IMR-90 (cell line): ENCODE measurements at regions not wholly inside any gene's neighbourhood (a gene's known extent, or its start where the extent isn't known, plus 50 kb on each side); places are given as distances from the start of the nearest gene placed in this dataset.

Experiments used
- ATAC-seq: fragments of 200-7000 bp; cut with Tn5 transposase; 2 replicates; pipeline ENCODE4 v1.9.1; 2020; ENCODE audit warnings: low read depth, mild to moderate bottlenecking, moderate library complexity
- BruUV-seq: library from RNA; stranded (reverse); fragments of 400-500 nt; replicated peaks from 2 replicates; lab custom pipeline; 2021; lab: Mats Ljungman, UMichigan
- CTCF ChIA-PET: fragments of 300-600 bp; formaldehyde crosslinking; extraction: SDS; loops from one replicate; lab custom pipeline; 2021; ENCODE audit warnings: antibody characterized with exemption; lab: Yijun Ruan, JAX
- POLR2A ChIA-PET: fragments of 300-600 bp; sonication (Branson Sonifier 250); formaldehyde crosslinking; loops from one replicate; lab custom pipeline; 2022; ENCODE audit warnings: antibody characterized with exemption; ENCODE audit not compliant: unreplicated experiment; lab: Charles Lee
- DNase-seq: peaks from one replicate; pipeline ENCODE4 v3.0.0; 2013
- H2AFZ ChIP-seq: replicated peaks from 2 replicates; pipeline ENCODE3; 2013; ENCODE audit warnings: low read length, mild to moderate bottlenecking; ENCODE audit not compliant: poor library complexity
- H2AK5ac ChIP-seq: 2 replicates; pipeline ENCODE4 v1.6.1; 2013; ENCODE audit warnings: low read depth, low read length, inconsistent platforms
- H2AK9ac ChIP-seq: replicated peaks from 2 replicates; pipeline ENCODE3; 2013; ENCODE audit warnings: mild to moderate bottlenecking, low read depth, low read length, moderate library complexity; ENCODE audit not compliant: poor library complexity
- H2BK120ac ChIP-seq: 2 replicates; pipeline ENCODE4 v1.6.1; 2013; ENCODE audit warnings: low read depth, low read length, inconsistent platforms
- H2BK15ac ChIP-seq: 3 replicates; pipeline ENCODE4 v1.6.1; 2013; ENCODE audit warnings: low read depth, low read length, inconsistent platforms
- H2BK20ac ChIP-seq: 2 replicates; pipeline ENCODE4 v1.6.1; 2013; ENCODE audit warnings: low read depth, mild to moderate bottlenecking, inconsistent platforms, low read length, moderate library complexity
- H2BK5ac ChIP-seq: 2 replicates; pipeline ENCODE4 v1.6.1; 2013; ENCODE audit warnings: mild to moderate bottlenecking, low read depth, low read length, inconsistent platforms; ENCODE audit not compliant: poor library complexity, severe bottlenecking
- H3K14ac ChIP-seq: replicated peaks from 2 replicates; pipeline ENCODE4 v1.6.1; 2013; ENCODE audit warnings: low read depth, low read length, inconsistent platforms
- H3K18ac ChIP-seq: 2 replicates; pipeline ENCODE4 v1.6.1; 2013; ENCODE audit warnings: low read depth, low read length, control low read depth
- H3K23ac ChIP-seq: 2 replicates; pipeline ENCODE4 v1.6.1; 2013; ENCODE audit warnings: low read depth, low read length, inconsistent platforms
- H3K27ac ChIP-seq: 2 replicates; pipeline ENCODE4 v1.5.1; 2013; ENCODE audit warnings: mild to moderate bottlenecking, control low read depth, low read length; ENCODE audit not compliant: insufficient read depth
- H3K27me3 ChIP-seq: 2 replicates; pipeline ENCODE4 v1.6.1; 2013; ENCODE audit warnings: low read length; ENCODE audit not compliant: control insufficient read depth, insufficient read depth
- H3K36me3 ChIP-seq: 2 replicates; pipeline ENCODE4 v1.6.1; 2013; ENCODE audit warnings: low read length, mixed read lengths; ENCODE audit not compliant: control insufficient read depth, insufficient read depth
- H3K4ac ChIP-seq: 2 replicates; pipeline ENCODE4 v1.6.1; 2013; ENCODE audit warnings: low read depth, low read length, inconsistent platforms
- H3K4me1 ChIP-seq: 2 replicates; pipeline ENCODE4 v1.6.1; 2013; ENCODE audit warnings: low read length, mixed read lengths; ENCODE audit not compliant: control insufficient read depth, insufficient read depth
- H3K4me2 ChIP-seq: 2 replicates; pipeline ENCODE4 v1.6.1; 2013; ENCODE audit warnings: low read depth, mild to moderate bottlenecking, control low read depth, low read length, moderate library complexity
- H3K4me3 ChIP-seq: 2 replicates; pipeline ENCODE4 v1.5.1; 2013; ENCODE audit warnings: low read depth, mild to moderate bottlenecking, control low read depth, low read length, moderate library complexity; ENCODE audit not compliant: insufficient read depth
- H3K56ac ChIP-seq: 2 replicates; pipeline ENCODE4 v1.6.1; 2013; ENCODE audit warnings: low read length, inconsistent platforms; ENCODE audit not compliant: insufficient read depth; ENCODE audit errors: extremely low read depth
- H3K79me1 ChIP-seq, 2 experiments: 2 replicates each; pipeline ENCODE4 v1.6.1; 2013; ENCODE audit warnings: low read length in 2 of 2, inconsistent platforms in 1 of 2, low read depth in 1 of 2
- H3K9ac ChIP-seq: 2 replicates; pipeline ENCODE4 v1.6.1; 2013; ENCODE audit warnings: low read depth, low read length, control low read depth
- H3K9me1 ChIP-seq: 2 replicates; pipeline ENCODE4 v1.6.1; 2013; ENCODE audit warnings: low read length, inconsistent platforms; ENCODE audit not compliant: insufficient read depth
- H3K9me3 ChIP-seq: 2 replicates; pipeline ENCODE4 v1.6.1; 2013; ENCODE audit warnings: low read length; ENCODE audit not compliant: control insufficient read depth, insufficient read depth
- H4K20me1 ChIP-seq: 2 replicates; pipeline ENCODE4 v1.6.1; 2013; ENCODE audit warnings: low read length, inconsistent platforms; ENCODE audit not compliant: insufficient read depth
- H4K5ac ChIP-seq: 2 replicates; pipeline ENCODE4 v1.6.1; 2013; ENCODE audit warnings: mild to moderate bottlenecking, low read depth, low read length, control low read depth
- H4K8ac ChIP-seq, 2 experiments: 2 replicates each; pipeline ENCODE4 v1.6.1; 2013; ENCODE audit warnings: low read depth in 2 of 2, low read length in 2 of 2, control low read depth in 1 of 2, inconsistent platforms in 1 of 2
- H4K91ac ChIP-seq: 2 replicates; pipeline ENCODE4 v1.6.1; 2013; ENCODE audit warnings: low read depth, low read length, inconsistent platforms; ENCODE audit not compliant: insufficient read depth
- BHLHE40 ChIP-seq: fragments of 150-350 bp; IDR thresholded peaks from 2 replicates; pipeline ENCODE4 v1.6.1; 2016; ENCODE audit warnings: mild to moderate bottlenecking, low read depth, low read length
- CEBPB ChIP-seq: IDR thresholded peaks from 2 replicates; pipeline ENCODE4 v1.6.1; 2012; ENCODE audit warnings: low read depth, low read length, improper control_type of control experiment
- CHD1 ChIP-seq: IDR thresholded peaks from 2 replicates; pipeline ENCODE4 v1.6.1; 2012; ENCODE audit warnings: low read depth, low read length, improper control_type of control experiment
- CTCF ChIP-seq: conservative IDR thresholded peaks from 2 replicates; pipeline ENCODE4 v1.5.1; 2012; ENCODE audit warnings: mild to moderate bottlenecking, low read depth, low read length, improper control_type of control experiment
- ELK1 ChIP-seq: fragments of 150-350 bp; IDR thresholded peaks from 2 replicates; pipeline ENCODE4 v1.6.1; 2016; ENCODE audit warnings: low read depth, mild to moderate bottlenecking, low read length, moderate library complexity, borderline replicate concordance
- FOS ChIP-seq: fragments of 150-350 bp; IDR thresholded peaks from 2 replicates; pipeline ENCODE4 v1.6.1; 2016; ENCODE audit warnings: low read depth, low read length
- MAFK ChIP-seq: IDR thresholded peaks from 2 replicates; pipeline ENCODE4 v1.6.1; 2012; ENCODE audit warnings: low read depth, low read length, improper control_type of control experiment
- MAZ ChIP-seq: IDR thresholded peaks from 2 replicates; pipeline ENCODE4 v1.6.1; 2012; ENCODE audit warnings: low read depth, mild to moderate bottlenecking, low read length, improper control_type of control experiment, moderate library complexity, borderline replicate concordance
- MXI1 ChIP-seq: IDR thresholded peaks from 2 replicates; pipeline ENCODE4 v1.6.1; 2012; ENCODE audit warnings: low read depth, mild to moderate bottlenecking, low read length, moderate library complexity, borderline replicate concordance
- NFE2L2 ChIP-seq: fragments of 150-350 bp; IDR thresholded peaks from 2 replicates; pipeline ENCODE4 v1.6.1; 2016; ENCODE audit warnings: low read depth, mild to moderate bottlenecking, low read length
- POLR2A ChIP-seq: IDR thresholded peaks from 2 replicates; pipeline ENCODE4 v1.6.1; 2012; ENCODE audit warnings: mild to moderate bottlenecking, low read depth, low read length
- RAD21 ChIP-seq: IDR thresholded peaks from 2 replicates; pipeline ENCODE4 v1.6.1; 2012; ENCODE audit warnings: low read length, improper control_type of control experiment
- RCOR1 ChIP-seq: IDR thresholded peaks from 2 replicates; pipeline ENCODE4 v1.6.1; 2012; ENCODE audit warnings: mild to moderate bottlenecking, low read length, improper control_type of control experiment; ENCODE audit not compliant: insufficient replicate concordance
- RFX5 ChIP-seq: IDR thresholded peaks from 2 replicates; pipeline ENCODE4 v1.8.0; 2012; ENCODE audit warnings: low read depth, mild to moderate bottlenecking, low read length, moderate library complexity
- SMC3 ChIP-seq: fragments of 150-350 bp; IDR thresholded peaks from 2 replicates; pipeline ENCODE4 v1.6.1; 2016; ENCODE audit warnings: low read depth, mild to moderate bottlenecking, antibody characterized with exemption, low read length, moderate library complexity
- WGBS, 2 experiments: methylation state at CpG; one replicate each; pipeline versions ENCODE4 v1.1.5 to v1.1.7; 2013; ENCODE audit warnings: missing lambda C conversion rate in 2 of 2; ENCODE audit not compliant: insufficient read length in 1 of 2; ENCODE audit errors: extremely low coverage in 2 of 2; 5-methylcytosine and 5-hydroxymethylcytosine counted together
- dilution Hi-C: fragments of 300-500 bp; cut with HindIII; formaldehyde crosslinking; loops from one replicate; pipeline ENCODE4 v1.14.3; 2018; ENCODE audit warnings: low sequenced_read_pairs; ENCODE audit not compliant: unreplicated experiment
- in situ Hi-C: fragments of 300-500 bp; cut with MboI; formaldehyde crosslinking; loops from 3 replicates; pipeline ENCODE4 v1.14.3; 2019; ENCODE audit warnings: low sequenced_read_pairs, inconsistent platforms, mixed read lengths
- intact Hi-C: fragments of 100-400 bp; cut with micrococcal nuclease; formaldehyde crosslinking; loops from 2 replicates; pipeline ENCODE4 v1.10.0; 2022

DNA sequence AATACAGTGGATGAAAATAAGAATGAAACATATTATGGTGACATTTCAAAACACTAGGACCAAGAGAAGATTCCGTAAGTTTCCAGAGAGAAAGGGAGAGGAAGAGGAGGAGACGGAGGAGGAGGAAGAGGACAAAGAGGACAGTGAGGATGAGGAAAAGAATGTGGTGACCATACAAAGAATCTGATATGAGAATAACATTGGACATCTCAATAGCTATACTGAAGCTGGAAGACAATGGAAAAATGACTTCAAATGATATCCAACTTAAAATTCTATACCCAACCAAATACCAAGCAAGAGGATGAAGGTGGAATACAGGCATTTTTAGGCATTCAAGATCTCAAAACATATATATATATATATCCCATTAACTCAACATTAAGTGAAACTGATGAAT is 173.4 kb downstream of the PAWR start:
- H2AK5ac ChIP-seq, result no peak overlapping the region
- H3K27ac ChIP-seq, result no peak overlapping the region
- H3K23ac ChIP-seq, result no peak overlapping the region
- no peak for DNase-seq
- no peak overlapping the region for H3K56ac ChIP-seq
- no peak overlapping the region for H4K91ac ChIP-seq
- no peaks in the 10 kb centered on the region for H3K79me1 ChIP-seq
- TF ChIP-seq FOS (no peak), RFX5 (no peak), NFE2L2 (no peak), CEBPB (no peak), MAFK (no peak), SMC3 (no peak), RAD21 (no peak), CHD1 (no peak), BHLHE40 (no peak), MAZ (no peak), CTCF (no peak), RCOR1 (no peak), ELK1 (no peak), POLR2A (no peak), MXI1 (no peak)
- H3K36me3 ChIP-seq, result no peaks in the 10 kb centered on the region
- no peaks in the 10 kb centered on the region for H3K27me3 ChIP-seq
- H3K18ac ChIP-seq, result no peak overlapping the region
- dilution Hi-C loops, result no loop called here
- H2BK5ac ChIP-seq, result no peak overlapping the region
- H3K4me3 ChIP-seq, result no peak overlapping the region
- H4K5ac ChIP-seq, result no peak overlapping the region
- no peaks in the 10 kb centered on the region for H3K9me1 ChIP-seq
- BruUV-seq, result no TSS peak
- WGBS, 2 experiments, result no CpG with 5 or more reads among the region's 2 CpGs
- no peaks in the 10 kb centered on the region for H3K9me3 ChIP-seq
- in situ Hi-C loops, result no loop called here
- no peak overlapping the region for H3K4me2 ChIP-seq
- peaks cover 3% of the 10 kb centered on the region; the same call in 1 of the 2 replicates for H3K4me1 ChIP-seq
- H2AFZ ChIP-seq, result no peak overlapping the region
- no peak overlapping the region for H2BK120ac ChIP-seq
- ChIA-PET CTCF (no interaction called here), POLR2A (no interaction called here)
- H2BK20ac ChIP-seq, result no peak overlapping the region
- no peak overlapping the region for H4K8ac ChIP-seq
- no peak overlapping the region for H2AK9ac ChIP-seq
- no peak overlapping the region for H3K9ac ChIP-seq
- no peak overlapping the region for H3K14ac ChIP-seq
- H4K20me1 ChIP-seq, result no peaks in the 10 kb centered on the region
- no peak overlapping the region for H3K4ac ChIP-seq
- no peak for ATAC-seq
- H2BK15ac ChIP-seq, result no peak overlapping the region
- intact Hi-C loops, result no loop called here
